KMS-11 (cell line): ENCODE measurements at regions not wholly inside any gene's neighbourhood (a gene's known extent, or its start where the extent isn't known, plus 50 kb on each side); places are given as distances from the start of the nearest gene placed in this dataset.
"Not testable (repeated sequence)": the region's sequence is repeated elsewhere in the genome, so short reads cannot be mapped to it uniquely, and the experiment has no call there.

Experiments
- H2AFZ ChIP-seq: fragments of 200-600 bp; sonication (generic); 2 replicates; pipeline ENCODE4 v1.6.1; 2016; ENCODE audit warnings: antibody characterized with exemption, mixed run types, low read depth
- H3K27ac ChIP-seq: fragments of 200-600 bp; sonication (generic); 2 replicates; pipeline ENCODE4 v1.6.1; 2016; ENCODE audit warnings: mild to moderate bottlenecking, mixed run types
- H3K27me3 ChIP-seq: fragments of 200-600 bp; sonication (generic); 2 replicates; pipeline ENCODE4 v1.6.1; 2017; ENCODE audit warnings: mild to moderate bottlenecking, low read depth, mixed run types, moderate library complexity; ENCODE audit not compliant: insufficient read depth
- H3K36me3 ChIP-seq: fragments of 200-600 bp; sonication (generic); 2 replicates; pipeline ENCODE4 v1.6.1; 2017; ENCODE audit warnings: mild to moderate bottlenecking, mixed run types; ENCODE audit not compliant: insufficient read depth
- H3K4me1 ChIP-seq: fragments of 200-600 bp; sonication (generic); 2 replicates; pipeline ENCODE4 v1.6.1; 2016; ENCODE audit warnings: mild to moderate bottlenecking, low read depth, mixed run types; ENCODE audit not compliant: poor library complexity, severe bottlenecking
- H3K4me2 ChIP-seq: fragments of 200-600 bp; sonication (generic); 2 replicates; pipeline ENCODE4 v1.7.0; 2016; ENCODE audit warnings: mild to moderate bottlenecking, mixed run types
- H3K4me3 ChIP-seq: fragments of 200-600 bp; sonication (generic); IDR thresholded peaks from 2 replicates; pipeline ENCODE4 v1.6.1; 2017; ENCODE audit warnings: low read depth, low read length, mixed read lengths; ENCODE audit not compliant: insufficient read depth
- H3K79me2 ChIP-seq: fragments of 200-600 bp; sonication (generic); 2 replicates; pipeline ENCODE4 v1.6.1; 2016; ENCODE audit warnings: low read depth, mixed run types; ENCODE audit not compliant: insufficient read depth
- H3K9ac ChIP-seq: fragments of 200-600 bp; sonication (generic); 2 replicates; pipeline ENCODE4 v1.6.1; 2016; ENCODE audit warnings: mild to moderate bottlenecking, mixed run types
- H4K20me1 ChIP-seq: fragments of 200-600 bp; sonication (generic); 2 replicates; pipeline ENCODE4 v1.6.1; 2016; ENCODE audit warnings: mild to moderate bottlenecking, mixed run types; ENCODE audit not compliant: insufficient read depth
- TF ChIP-seq, protein P1 (sequence below): fragments of 200-600 bp; sonication (generic); conservative IDR thresholded peaks from 2 replicates; pipeline ENCODE4 v1.6.1; 2017; ENCODE audit warnings: low read depth, mild to moderate bottlenecking, antibody characterized with exemption, low read length, moderate library complexity, mixed read lengths

DNA sequence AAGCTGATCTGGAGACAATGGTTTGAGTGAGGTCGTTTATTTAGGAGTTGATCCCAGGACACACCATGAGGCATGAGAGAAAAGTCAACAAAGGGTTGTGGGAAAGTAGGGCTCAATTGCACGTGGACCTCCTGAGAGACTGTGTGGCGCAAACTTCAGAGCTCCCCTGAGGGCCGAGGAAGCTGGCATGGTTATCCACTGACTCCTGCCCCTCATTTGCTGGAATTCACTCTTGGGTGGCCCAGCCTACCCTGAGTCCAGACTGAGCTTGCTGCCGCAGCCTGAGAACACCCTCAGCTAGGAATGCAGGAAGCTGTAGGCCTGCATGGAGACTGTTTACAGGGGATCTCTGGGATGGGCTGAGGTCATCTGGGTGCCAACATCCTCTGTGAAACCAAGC is 301.0 kb downstream of the RWDD3 start:
- Histone ChIP-seq H2AFZ (no peak overlapping the region), H3K36me3 (no peaks in the 10 kb centered on the region), H3K4me3 (no peak overlapping the region), H4K20me1 (no peaks in the 10 kb centered on the region), H3K9ac (no peak overlapping the region), H3K27me3 (no peaks in the 10 kb centered on the region), H3K4me1 (no peaks in the 10 kb centered on the region), H3K79me2 (no peaks in the 10 kb centered on the region), H3K4me2 (no peak overlapping the region), H3K27ac (no peak overlapping the region)
- TF ChIP-seq, protein P1, sequence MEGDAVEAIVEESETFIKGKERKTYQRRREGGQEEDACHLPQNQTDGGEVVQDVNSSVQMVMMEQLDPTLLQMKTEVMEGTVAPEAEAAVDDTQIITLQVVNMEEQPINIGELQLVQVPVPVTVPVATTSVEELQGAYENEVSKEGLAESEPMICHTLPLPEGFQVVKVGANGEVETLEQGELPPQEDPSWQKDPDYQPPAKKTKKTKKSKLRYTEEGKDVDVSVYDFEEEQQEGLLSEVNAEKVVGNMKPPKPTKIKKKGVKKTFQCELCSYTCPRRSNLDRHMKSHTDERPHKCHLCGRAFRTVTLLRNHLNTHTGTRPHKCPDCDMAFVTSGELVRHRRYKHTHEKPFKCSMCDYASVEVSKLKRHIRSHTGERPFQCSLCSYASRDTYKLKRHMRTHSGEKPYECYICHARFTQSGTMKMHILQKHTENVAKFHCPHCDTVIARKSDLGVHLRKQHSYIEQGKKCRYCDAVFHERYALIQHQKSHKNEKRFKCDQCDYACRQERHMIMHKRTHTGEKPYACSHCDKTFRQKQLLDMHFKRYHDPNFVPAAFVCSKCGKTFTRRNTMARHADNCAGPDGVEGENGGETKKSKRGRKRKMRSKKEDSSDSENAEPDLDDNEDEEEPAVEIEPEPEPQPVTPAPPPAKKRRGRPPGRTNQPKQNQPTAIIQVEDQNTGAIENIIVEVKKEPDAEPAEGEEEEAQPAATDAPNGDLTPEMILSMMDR, result no peak

DNA sequence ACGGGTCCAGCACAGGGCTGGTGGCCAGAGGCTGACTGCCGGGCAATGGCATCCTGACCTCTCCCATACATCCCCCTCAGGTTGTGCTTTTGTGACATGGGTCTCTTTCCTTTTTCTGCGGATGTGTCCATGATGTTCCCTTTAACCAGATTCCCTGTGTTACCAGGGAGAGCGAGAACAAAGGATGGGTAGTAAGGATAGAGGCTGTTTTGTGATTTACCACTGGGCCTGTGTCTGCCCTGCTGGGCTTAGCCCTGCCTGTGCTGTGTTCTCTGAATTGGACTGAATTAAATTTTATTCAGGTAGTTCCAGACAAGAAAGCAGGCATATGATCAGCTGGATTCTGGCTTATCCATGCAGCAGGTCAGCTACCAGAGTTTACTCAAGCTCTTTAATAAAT is 301.6 kb downstream of the RWDD3 start:
- Histone ChIP-seq H3K4me1 (no peaks in the 10 kb centered on the region), H3K9ac (no peak overlapping the region), H3K4me3 (no peak overlapping the region), H2AFZ (no peak overlapping the region), H3K36me3 (no peaks in the 10 kb centered on the region), H3K27me3 (no peaks in the 10 kb centered on the region), H4K20me1 (no peaks in the 10 kb centered on the region), H3K79me2 (no peaks in the 10 kb centered on the region), H3K27ac (no peak overlapping the region), H3K4me2 (no peak overlapping the region)
- TF ChIP-seq, protein P1, result no peak

DNA sequence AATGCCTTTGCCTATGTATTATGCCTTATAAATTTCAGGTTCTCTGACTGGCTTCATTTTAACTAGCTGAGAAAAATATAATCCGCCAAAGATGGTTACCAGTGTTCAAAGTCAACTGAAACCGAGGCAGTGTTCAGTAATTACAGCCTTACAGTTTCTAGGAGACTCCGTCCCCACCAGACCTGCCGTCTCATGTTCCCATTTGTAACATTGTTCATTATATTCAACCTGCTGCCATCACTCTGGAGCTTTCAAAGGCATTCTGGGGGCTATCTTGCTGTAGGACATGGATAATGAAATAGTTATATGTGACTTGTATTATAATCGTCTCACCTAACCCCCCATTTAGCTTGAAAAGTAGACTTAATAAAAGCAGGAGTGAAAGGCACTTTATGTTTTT is 302.5 kb downstream of the RWDD3 start:
- Histone ChIP-seq H3K27ac (no peak overlapping the region), H2AFZ (no peak overlapping the region), H3K4me1 (no peaks in the 10 kb centered on the region), H3K4me3 (no peak overlapping the region), H3K79me2 (no peaks in the 10 kb centered on the region), H4K20me1 (no peaks in the 10 kb centered on the region), H3K4me2 (no peak overlapping the region), H3K36me3 (no peaks in the 10 kb centered on the region), H3K9ac (no peak overlapping the region), H3K27me3 (no peaks in the 10 kb centered on the region)
- TF ChIP-seq, protein P1, result no peak

DNA sequence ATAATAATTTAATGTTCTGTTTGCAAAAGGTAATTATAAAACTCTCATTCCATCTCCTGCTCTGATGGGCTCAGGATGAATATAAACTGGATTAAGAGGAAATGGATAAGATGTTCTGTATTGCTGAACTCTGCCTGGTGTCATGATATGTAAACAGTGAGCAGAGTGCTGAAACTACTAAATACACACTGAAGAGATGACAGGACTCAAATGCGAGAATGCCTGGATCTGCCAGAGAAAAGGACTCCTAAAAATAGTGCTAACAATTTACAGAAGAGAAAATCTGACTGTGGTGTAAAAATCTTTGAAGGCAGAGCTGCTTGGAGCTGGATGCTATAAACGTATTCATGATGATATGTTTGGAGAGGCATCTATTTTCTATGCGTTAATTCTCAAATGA is 303.2 kb downstream of the RWDD3 start:
- Histone ChIP-seq H3K4me1 (no peaks in the 10 kb centered on the region), H3K27ac (no peak overlapping the region), H4K20me1 (no peaks in the 10 kb centered on the region)

DNA sequence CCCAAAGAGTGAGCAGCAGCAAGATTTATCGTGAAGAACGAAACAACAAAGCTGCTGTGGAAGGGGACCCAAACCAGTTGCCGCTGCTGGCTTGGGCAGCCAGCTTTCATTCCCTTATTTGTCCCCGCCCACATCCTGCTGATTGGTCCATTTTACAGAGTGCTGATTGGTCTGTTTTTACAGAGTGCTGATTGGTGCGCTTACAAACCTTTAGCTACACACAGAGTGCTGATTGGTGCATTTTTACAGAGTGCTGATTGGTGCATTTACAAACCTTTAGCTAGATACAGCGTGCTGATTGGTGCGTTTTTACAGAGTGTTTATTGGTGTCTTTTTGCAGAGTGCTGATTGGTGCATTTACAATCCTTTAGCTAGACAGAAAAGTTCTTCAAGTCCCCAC is 304.2 kb downstream of the RWDD3 start:
- H3K27ac ChIP-seq, H3K79me2 ChIP-seq, H3K4me1 ChIP-seq, H3K4me3 ChIP-seq, H3K9ac ChIP-seq, H2AFZ ChIP-seq, H4K20me1 ChIP-seq, H3K36me3 ChIP-seq, H3K27me3 ChIP-seq, H3K4me2 ChIP-seq: not testable (repeated sequence)

More for the DNA sequence above, 303.2 kb downstream of the RWDD3 start:
- no peak overlapping the region for H3K9ac ChIP-seq
- H3K79me2 ChIP-seq, result no peaks in the 10 kb centered on the region
- no peak overlapping the region for H3K4me2 ChIP-seq
- no peaks in the 10 kb centered on the region for H3K36me3 ChIP-seq
- no peaks in the 10 kb centered on the region for H3K27me3 ChIP-seq
- H3K4me3 ChIP-seq, result no peak overlapping the region
- TF ChIP-seq, protein P1, result no peak
- H2AFZ ChIP-seq, result no peak overlapping the region
